HuH-7.5 (cell line): ENCODE measurements at regions not wholly inside any gene's neighbourhood (a gene's known extent, or its start where the extent isn't known, plus 50 kb on each side); places are given as distances from the start of the nearest gene placed in this dataset.

Experiments used
- DNase-seq: peaks from one replicate; pipeline ENCODE4 v3.0.0; 2011; ENCODE audit warnings: low spot score

- no peak for DNase-seq
These were observed 341.7 kb downstream of the GPR37 start for GRCh38 chr7:124423863-124424262.

GRCh38 chr7:124422081-124422480, 343.5 kb downstream of the GPR37 start:
- DNase-seq: no peak

- no peak for DNase-seq
These were observed 345.2 kb downstream of the GPR37 start for GRCh38 chr7:124420367-124420766.

- no peak for DNase-seq
These were observed 352.6 kb downstream of the GPR37 start for GRCh38 chr7:124413029-124413428.

- DNase-seq: no peak
These were observed 353.1 kb downstream of the GPR37 start for GRCh38 chr7:124412531-124412930.

- no peak for DNase-seq
These were observed 353.8 kb downstream of the GPR37 start for GRCh38 chr7:124411796-124412195.

- no peak for DNase-seq
These were observed 362.0 kb downstream of the GPR37 start for GRCh38 chr7:124403587-124403986.

GRCh38 chr7:124403112-124403511, 362.5 kb downstream of the GPR37 start:
- DNase-seq: no peak

GRCh38 chr7:124399941-124400340, 365.7 kb downstream of the GPR37 start:
- no peak for DNase-seq

- no peak for DNase-seq
These were observed 366.2 kb upstream of the TMEM229A start for GRCh38 chr7:124398937-124399552.

- DNase-seq: no peak
These were observed 364.3 kb upstream of the TMEM229A start for GRCh38 chr7:124397134-124397533.

GRCh38 chr7:124390301-124390700, 357.4 kb upstream of the TMEM229A start:
- DNase-seq: no peak

- no peak for DNase-seq
These were observed 355.9 kb upstream of the TMEM229A start for GRCh38 chr7:124388751-124389150.

- DNase-seq: no peak
These were observed 354.2 kb upstream of the TMEM229A start for GRCh38 chr7:124387056-124387455.

GRCh38 chr7:124379296-124379695, 346.4 kb upstream of the TMEM229A start:
- no peak for DNase-seq

- DNase-seq: no peak
These were observed 343.2 kb upstream of the TMEM229A start for GRCh38 chr7:124376111-124376510.

GRCh38 chr7:124375391-124375790, 342.5 kb upstream of the TMEM229A start:
- no peak for DNase-seq

GRCh38 chr7:124369310-124369709, 336.4 kb upstream of the TMEM229A start:
- DNase-seq: no peak

- DNase-seq: no peak
These were observed 333.3 kb upstream of the TMEM229A start for GRCh38 chr7:124366118-124366517.

- DNase-seq: no peak
These were observed 331.4 kb upstream of the TMEM229A start for GRCh38 chr7:124364283-124364682.

- no peak for DNase-seq
These were observed 321.3 kb upstream of the TMEM229A start for GRCh38 chr7:124354201-124354600.

- DNase-seq: no peak
These were observed 319.1 kb upstream of the TMEM229A start for GRCh38 chr7:124351950-124352349.

- DNase-seq: no peak
These were observed 316.6 kb upstream of the TMEM229A start for GRCh38 chr7:124349443-124349842.

GRCh38 chr7:124338861-124339260, 306.0 kb upstream of the TMEM229A start:
- DNase-seq: no peak
